ENCODE measurements at regions not wholly inside any gene's neighbourhood (a gene's known extent, or its start where the extent isn't known, plus 50 kb on each side); places are given as distances from the start of the nearest gene placed in this dataset.

- H3K4me3 ChIP-seq = no peak overlapping the region
- DNase-seq (no peak), ATAC-seq (no peak)
- no peak overlapping the region for H3K27ac ChIP-seq
- no peak for TF ChIP-seq CTCF (IDR thresholded peaks at IDR 0.05)
- no peaks in the 10 kb centered on the region for H3K4me1 ChIP-seq
- no peaks in the 10 kb centered on the region for H3K9me3 ChIP-seq
- intact Hi-C loops (cut with DNase I) = no loop called here
- no peaks in the 10 kb centered on the region for H3K27me3 ChIP-seq (ENCODE audit: low read depth)
- H3K36me3 ChIP-seq = no peaks in the 10 kb centered on the region
Measured at GRCh38 chr12:91441246-91441645, 258.6 kb upstream of the DCN start.

GRCh38 chr12:91434081-91434480, 251.5 kb upstream of the DCN start:
- intact Hi-C loops (cut with DNase I) = no loop called here
- H3K27me3 ChIP-seq (ENCODE audit: low read depth) = no peaks in the 10 kb centered on the region
- H3K27ac ChIP-seq = no peak overlapping the region

GRCh38 chr12:91432755-91433154, 250.1 kb upstream of the DCN start:
- no peak overlapping the region for H3K4me3 ChIP-seq
- H3K36me3 ChIP-seq = no peaks in the 10 kb centered on the region
- intact Hi-C loops (cut with DNase I) = no loop called here
- no peaks in the 10 kb centered on the region for H3K9me3 ChIP-seq
- no peak for ATAC-seq
- no peak overlapping the region for H3K27ac ChIP-seq
- H3K27me3 ChIP-seq (ENCODE audit: low read depth) = no peaks in the 10 kb centered on the region
- H3K4me1 ChIP-seq = no peaks in the 10 kb centered on the region
- TF ChIP-seq CTCF (IDR thresholded peaks at IDR 0.05) = no peak
- no peak for DNase-seq

More at GRCh38 chr12:91434081-91434480, 251.5 kb upstream of the DCN start:
- Histone ChIP-seq H3K9me3 (no peaks in the 10 kb centered on the region), H3K4me3 (no peak overlapping the region), H3K36me3 (no peaks in the 10 kb centered on the region), H3K4me1 (no peaks in the 10 kb centered on the region)
- no peak for TF ChIP-seq CTCF (IDR thresholded peaks at IDR 0.05)
- no peak for DNase-seq
- ATAC-seq = no peak

GRCh38 chr12:91432089-91432488, 249.5 kb upstream of the DCN start:
- no peak overlapping the region for H3K4me3 ChIP-seq
- no peaks in the 10 kb centered on the region for H3K4me1 ChIP-seq
- no peak overlapping the region for H3K27ac ChIP-seq
- H3K9me3 ChIP-seq = no peaks in the 10 kb centered on the region
- DNase-seq = no peak
- no peak for ATAC-seq
- no peaks in the 10 kb centered on the region for H3K36me3 ChIP-seq
- H3K27me3 ChIP-seq (ENCODE audit: low read depth) = no peaks in the 10 kb centered on the region
- intact Hi-C loops (cut with DNase I) = no loop called here
- no peak for TF ChIP-seq CTCF (IDR thresholded peaks at IDR 0.05)

- no peak for DNase-seq
- Histone ChIP-seq H3K4me3 (no peak overlapping the region), H3K9me3 (no peaks in the 10 kb centered on the region), H3K36me3 (no peaks in the 10 kb centered on the region), H3K4me1 (no peaks in the 10 kb centered on the region), H3K27ac (no peak overlapping the region), H3K27me3 (ENCODE audit: low read depth) (no peaks in the 10 kb centered on the region)
- no peak for TF ChIP-seq CTCF (IDR thresholded peaks at IDR 0.05)
- intact Hi-C loops (cut with DNase I) = no loop called here
- no peak for ATAC-seq
Measured at GRCh38 chr12:91424506-91424905, 241.9 kb upstream of the DCN start.

- no peak for TF ChIP-seq CTCF (IDR thresholded peaks at IDR 0.05)
- Histone ChIP-seq H3K4me1 (no peaks in the 10 kb centered on the region), H3K27me3 (ENCODE audit: low read depth) (no peaks in the 10 kb centered on the region), H3K27ac (no peak overlapping the region), H3K9me3 (no peaks in the 10 kb centered on the region), H3K4me3 (no peak overlapping the region), H3K36me3 (no peaks in the 10 kb centered on the region)
- ATAC-seq (no peak), DNase-seq (no peak)
- intact Hi-C loops (cut with DNase I) = no loop called here
Measured at GRCh38 chr12:91423693-91424050, 241.1 kb upstream of the DCN start.

Measured in lower lobe of right lung (tissue), 2 donors.